GM19455 (cell line): ENCODE measurements at regions not wholly inside any gene's neighbourhood (a gene's known extent, or its start where the extent isn't known, plus 50 kb on each side); places are given as distances from the start of the nearest gene placed in this dataset.
"Not testable (repeated sequence)": the region's sequence is repeated elsewhere in the genome, so short reads cannot be mapped to it uniquely, and the experiment has no call there.

Experiments
- ATAC-seq: cut with Tn5 transposase; IDR thresholded peaks from one replicate; pipeline ENCODE4 v1.9.1; 2021; ENCODE audit not compliant: unreplicated experiment

GRCh38 chr21:16215663-16216183 lies 485.9 kb downstream of the USP25 start:
- no peak for ATAC-seq

- no peak for ATAC-seq
These were observed 486.6 kb downstream of the USP25 start for GRCh38 chr21:16216288-16216962.

GRCh38 chr21:16218682-16219343 lies 489.0 kb downstream of the USP25 start:
- no peak for ATAC-seq

- ATAC-seq = not testable (repeated sequence)
These were observed 495.0 kb downstream of the USP25 start for GRCh38 chr21:16224756-16225155.

- no peak for ATAC-seq
These were observed 510.0 kb downstream of the USP25 start for GRCh38 chr21:16239659-16240265.

- ATAC-seq = no peak
These were observed 511.2 kb downstream of the USP25 start for GRCh38 chr21:16241016-16241415.

GRCh38 chr21:16241479-16241963 lies 511.7 kb downstream of the USP25 start:
- no peak for ATAC-seq

GRCh38 chr21:16243396-16243795 lies 513.6 kb downstream of the USP25 start:
- ATAC-seq = no peak

GRCh38 chr21:16248705-16249104 lies 518.9 kb downstream of the USP25 start:
- ATAC-seq = no peak

GRCh38 chr21:16250273-16250672 lies 520.5 kb downstream of the USP25 start:
- ATAC-seq = no peak

- ATAC-seq = no peak
These were observed 529.2 kb downstream of the USP25 start for GRCh38 chr21:16258844-16259611.

GRCh38 chr21:16262091-16262490 lies 532.3 kb downstream of the USP25 start:
- ATAC-seq = no peak

GRCh38 chr21:16264319-16264718 lies 534.5 kb downstream of the USP25 start:
- no peak for ATAC-seq

GRCh38 chr21:16269476-16269875 lies 539.7 kb downstream of the USP25 start:
- no peak for ATAC-seq

- ATAC-seq = no peak
These were observed 550.2 kb downstream of the USP25 start for GRCh38 chr21:16279731-16280581.

- ATAC-seq = no peak
These were observed 550.9 kb downstream of the USP25 start for GRCh38 chr21:16280686-16281091.

- no peak for ATAC-seq
These were observed 553.7 kb downstream of the USP25 start for GRCh38 chr21:16283516-16283915.

- no peak for ATAC-seq
These were observed 555.9 kb downstream of the USP25 start for GRCh38 chr21:16285605-16286126.

GRCh38 chr21:16287046-16287445 lies 557.3 kb downstream of the USP25 start:
- no peak for ATAC-seq

- ATAC-seq = no peak
These were observed 561.5 kb downstream of the USP25 start for GRCh38 chr21:16291296-16291695.
